DOHH2 (cell line): ENCODE measurements at regions not wholly inside any gene's neighbourhood (a gene's known extent, or its start where the extent isn't known, plus 50 kb on each side); places are given as distances from the start of the nearest gene placed in this dataset.
A peak's percentile ranks its signal among the peaks of the same experiment; 100 is the strongest.
"Not testable (repeated sequence)": the region's sequence is repeated elsewhere in the genome, so short reads cannot be mapped to it uniquely, and the experiment has no call there.

Experiments used
- CTCF ChIP-seq: fragments of 200-600 bp; sonication (generic); IDR thresholded peaks from one replicate; pipeline ENCODE4 v1.5.1; 2014; ENCODE audit warnings: antibody characterized with exemption, mild to moderate bottlenecking, low read depth, low read length; ENCODE audit not compliant: poor library complexity, severe bottlenecking
- EZH2phosphoT487 ChIP-seq: fragments of 200-600 bp; sonication (generic); IDR thresholded peaks from 2 replicates; pipeline ENCODE4 v1.6.1; 2017; ENCODE audit warnings: borderline replicate concordance, mild to moderate bottlenecking, antibody characterized with exemption, low read length, moderate library complexity, mixed read lengths

DNA sequence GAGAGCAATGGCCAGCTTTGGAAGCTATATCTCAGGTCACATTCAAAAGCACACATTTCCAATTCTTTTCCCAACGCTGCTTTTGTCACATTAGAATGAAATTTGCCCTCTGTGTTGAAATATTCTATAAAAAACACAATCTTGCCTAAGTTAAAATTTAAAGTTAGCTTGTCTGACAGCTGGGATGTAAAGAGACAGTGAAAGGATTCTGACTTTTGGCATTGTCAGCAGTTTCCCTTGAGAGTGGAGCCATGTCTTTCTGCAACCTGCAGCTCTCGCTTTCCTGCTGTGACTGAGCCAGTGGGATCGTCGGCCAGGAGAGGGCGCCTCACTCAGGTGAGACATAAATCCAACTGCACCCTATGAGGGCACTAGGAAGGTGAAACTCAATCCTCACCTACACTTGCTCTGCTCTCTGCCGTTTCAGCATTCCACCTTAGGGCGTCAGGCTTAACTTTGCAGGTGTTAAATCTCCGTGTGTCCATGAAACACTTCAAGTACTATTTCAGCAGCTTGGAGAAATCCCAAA, 537.9 kb downstream of the TUBA3C start:
- TF ChIP-seq CTCF, result peak; percentile 23
- not testable (repeated sequence) for TF ChIP-seq EZH2phosphoT487
